Lower leg skin (tissue), 3 donors: ENCODE measurements at regions not wholly inside any gene's neighbourhood (a gene's known extent, or its start where the extent isn't known, plus 50 kb on each side); places are given as distances from the start of the nearest gene placed in this dataset.

Source experiments
- CTCF ChIP-seq, 3 donors: fragments of 450-650 bp; IDR thresholded peaks; one replicate each; pipeline ENCODE4 v1.5.1; 2016; ENCODE audit warnings: antibody characterized with exemption in 3 of 3, mild to moderate bottlenecking in 3 of 3, moderate library complexity in 2 of 3
- POLR2A ChIP-seq, 2 donors: fragments of 450-650 bp; IDR thresholded peaks; one replicate each; pipeline ENCODE4 v1.6.1; 2016 to 2017; ENCODE audit warnings: antibody characterized with exemption in 2 of 2, mild to moderate bottlenecking in 1 of 2, moderate library complexity in 1 of 2

GRCh38 chr2:816278-816677 lies 134.4 kb upstream of the SNTG2 start:
- TF ChIP-seq CTCF (IDR thresholded peaks at IDR 0.05) (no peak), POLR2A (IDR thresholded peaks at IDR 0.05) (no peak)
